BJ (cell line): ENCODE measurements at regions not wholly inside any gene's neighbourhood (a gene's known extent, or its start where the extent isn't known, plus 50 kb on each side); places are given as distances from the start of the nearest gene placed in this dataset.

Experiments
- CTCF ChIA-PET: fragments of 350-600 bp; formaldehyde crosslinking; extraction: SDS; loops from one replicate; lab custom pipeline; 2021; ENCODE audit warnings: antibody characterized with exemption, inconsistent platforms; lab: Yijun Ruan, JAX
- POLR2A ChIA-PET: fragments of 300-600 bp; sonication (Branson Sonifier 250); formaldehyde crosslinking; extraction: SDS; loops from one replicate; lab custom pipeline; 2021; ENCODE audit warnings: antibody characterized with exemption; lab: Charles Lee
- DNase-seq: peaks from one replicate; pipeline ENCODE4 v3.0.0-alpha.2; 2011; ENCODE audit warnings: low read depth
- H3K27me3 ChIP-seq: 2 replicates; pipeline ENCODE4 v1.6.0; 2011; ENCODE audit warnings: low read length; ENCODE audit not compliant: control insufficient read depth, insufficient read depth
- H3K36me3 ChIP-seq: 2 replicates; pipeline ENCODE4 v1.5.1; 2011; ENCODE audit warnings: low read length; ENCODE audit not compliant: control insufficient read depth, insufficient read depth
- H3K4me3 ChIP-seq: 2 replicates; pipeline ENCODE4 v1.5.1; 2011; ENCODE audit warnings: low read depth, mild to moderate bottlenecking, control low read depth, low read length
- TF ChIP-seq, protein P1 (sequence below): IDR thresholded peaks from 2 replicates; pipeline ENCODE4 v1.5.1; 2011; ENCODE audit warnings: low read depth, mild to moderate bottlenecking, control low read depth, inconsistent platforms, low read length, moderate library complexity; ENCODE audit not compliant: insufficient read depth

DNA sequence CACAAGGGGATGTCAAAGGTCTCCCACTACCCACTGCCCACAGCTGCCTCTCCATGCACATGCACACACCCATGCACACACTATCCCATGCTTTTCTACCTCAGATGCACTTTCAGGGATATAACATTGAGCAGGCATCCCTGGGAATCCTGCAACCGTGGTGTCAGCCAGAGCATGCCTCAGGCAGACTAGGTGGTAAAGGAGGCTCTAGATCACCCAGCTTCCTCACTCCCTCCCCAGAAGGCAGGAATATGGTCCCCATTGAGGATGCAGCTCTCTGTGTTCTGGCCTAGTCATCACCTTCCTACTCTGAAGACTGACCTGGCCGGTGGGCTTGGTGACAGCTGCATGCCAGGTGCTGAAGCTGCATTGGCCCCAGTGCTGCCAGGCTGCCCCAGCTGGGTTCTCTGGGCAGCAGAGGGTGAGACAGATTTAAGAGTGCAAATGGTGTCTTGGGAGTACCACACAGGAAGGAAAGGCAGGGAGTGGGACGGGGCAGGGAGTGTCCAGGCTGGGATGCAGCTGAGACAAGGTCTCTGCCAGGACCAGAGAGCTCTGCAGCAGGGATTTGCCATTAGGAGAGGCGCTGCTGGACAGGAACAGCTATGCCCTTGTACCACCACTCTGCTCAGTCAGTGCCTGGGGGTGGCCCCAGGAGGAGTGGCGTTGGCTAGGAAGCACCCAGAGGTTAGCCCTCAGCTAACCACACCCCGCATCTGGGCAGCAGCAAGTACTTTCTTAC is 53.4 kb upstream of the GDF10 start:
- Histone ChIP-seq H3K36me3 (no peaks in the 10 kb centered on the region), H3K4me3 (no peak overlapping the region), H3K27me3 (peaks cover 3% of the 10 kb centered on the region; the same call in 1 of the 2 replicates)
- TF ChIP-seq, protein P1, sequence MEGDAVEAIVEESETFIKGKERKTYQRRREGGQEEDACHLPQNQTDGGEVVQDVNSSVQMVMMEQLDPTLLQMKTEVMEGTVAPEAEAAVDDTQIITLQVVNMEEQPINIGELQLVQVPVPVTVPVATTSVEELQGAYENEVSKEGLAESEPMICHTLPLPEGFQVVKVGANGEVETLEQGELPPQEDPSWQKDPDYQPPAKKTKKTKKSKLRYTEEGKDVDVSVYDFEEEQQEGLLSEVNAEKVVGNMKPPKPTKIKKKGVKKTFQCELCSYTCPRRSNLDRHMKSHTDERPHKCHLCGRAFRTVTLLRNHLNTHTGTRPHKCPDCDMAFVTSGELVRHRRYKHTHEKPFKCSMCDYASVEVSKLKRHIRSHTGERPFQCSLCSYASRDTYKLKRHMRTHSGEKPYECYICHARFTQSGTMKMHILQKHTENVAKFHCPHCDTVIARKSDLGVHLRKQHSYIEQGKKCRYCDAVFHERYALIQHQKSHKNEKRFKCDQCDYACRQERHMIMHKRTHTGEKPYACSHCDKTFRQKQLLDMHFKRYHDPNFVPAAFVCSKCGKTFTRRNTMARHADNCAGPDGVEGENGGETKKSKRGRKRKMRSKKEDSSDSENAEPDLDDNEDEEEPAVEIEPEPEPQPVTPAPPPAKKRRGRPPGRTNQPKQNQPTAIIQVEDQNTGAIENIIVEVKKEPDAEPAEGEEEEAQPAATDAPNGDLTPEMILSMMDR, result no peak
- ChIA-PET CTCF (no interaction called here), POLR2A (no interaction called here)
- no peak for DNase-seq

DNA sequence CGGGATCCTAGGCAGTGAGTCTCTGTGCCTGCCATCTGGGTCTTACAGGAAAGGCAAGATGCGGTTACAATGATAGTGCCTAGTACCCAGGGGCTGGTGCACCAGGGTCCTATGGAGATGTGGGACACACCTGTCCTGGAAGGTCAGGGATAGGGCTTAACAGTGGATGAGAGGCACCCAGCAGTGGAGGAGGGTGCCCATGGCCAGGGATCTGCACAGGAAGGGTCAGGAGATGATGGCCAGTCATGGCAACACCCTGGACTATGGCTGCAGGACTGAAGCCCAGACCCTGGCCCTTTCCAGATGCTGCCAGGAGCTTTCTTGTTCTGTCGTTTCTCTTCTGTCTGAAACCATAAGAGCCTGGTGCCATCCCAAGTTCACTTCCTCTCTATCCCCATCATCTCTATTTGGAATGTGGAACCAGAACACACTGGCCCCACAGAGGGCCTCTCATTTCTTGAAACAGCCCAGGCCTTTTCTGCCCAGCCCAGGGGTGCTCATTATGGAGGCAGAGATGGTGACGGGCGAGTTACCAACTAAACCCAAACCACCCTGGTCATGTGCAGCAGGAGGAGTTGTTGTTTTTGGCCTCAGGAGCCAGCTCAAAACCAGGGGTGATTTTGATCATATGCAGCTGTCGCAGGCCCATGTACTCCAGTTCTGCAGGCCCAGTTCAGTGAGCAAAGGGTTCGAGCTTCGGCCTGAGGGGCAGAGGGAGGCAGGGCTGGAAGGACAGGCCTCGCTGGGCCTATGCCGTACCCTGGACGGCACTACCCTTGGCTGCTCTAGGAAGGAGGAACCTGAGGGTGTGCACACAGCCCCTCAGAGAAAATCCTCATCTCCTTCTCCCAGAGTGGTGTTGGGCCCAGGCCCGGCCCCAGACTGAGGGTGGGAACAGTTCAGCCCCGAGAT is 52.6 kb upstream of the GDF10 start:
- H3K4me3 ChIP-seq, result no peak overlapping the region
- no peak for DNase-seq
- TF ChIP-seq, protein P1, result no peak
- H3K27me3 ChIP-seq, result peaks cover 3% of the 10 kb centered on the region; the same call in 1 of the 2 replicates
- no peaks in the 10 kb centered on the region for H3K36me3 ChIP-seq
- ChIA-PET POLR2A (no interaction called here), CTCF (no interaction called here)

DNA sequence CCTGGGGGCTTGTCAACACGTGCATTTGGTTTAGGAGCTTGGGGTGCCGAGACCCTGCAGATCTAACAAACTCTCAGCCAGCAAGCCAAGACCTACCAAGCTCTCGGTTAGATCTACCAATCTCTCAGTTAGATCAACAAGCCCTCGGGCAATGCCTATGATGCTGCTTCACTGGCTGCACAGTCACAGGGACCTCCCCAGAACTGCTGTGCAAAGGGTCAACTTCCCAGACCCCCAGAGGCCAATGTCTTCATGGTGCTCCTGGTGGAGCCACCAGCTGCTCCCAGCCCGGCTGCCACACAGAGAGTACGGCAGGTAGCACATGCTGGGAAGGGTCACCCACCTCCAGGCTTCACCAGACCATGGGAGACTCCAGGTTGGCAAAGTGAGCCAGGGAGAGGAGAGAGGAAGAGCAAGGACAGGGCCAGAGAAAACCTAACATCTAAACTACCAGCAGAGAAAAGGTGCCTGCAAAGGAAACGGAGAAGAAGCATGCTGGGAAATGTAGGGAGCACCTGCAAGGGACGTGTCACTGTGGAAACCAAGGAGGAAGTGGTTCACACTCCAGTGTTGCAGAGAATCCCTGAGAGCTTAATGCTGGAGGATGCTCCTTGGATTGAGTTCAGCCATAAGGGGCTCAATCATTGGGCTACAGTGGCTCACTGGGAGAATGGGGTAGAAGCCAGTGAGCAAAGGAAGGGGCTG is 51.5 kb upstream of the GDF10 start:
- H3K27me3 ChIP-seq, result peaks cover 3% of the 10 kb centered on the region; the same call in 1 of the 2 replicates
- no peak for DNase-seq
- no peak overlapping the region for H3K4me3 ChIP-seq
- no peaks in the 10 kb centered on the region for H3K36me3 ChIP-seq
- TF ChIP-seq, protein P1, result no peak
- ChIA-PET POLR2A (no interaction called here), CTCF (interaction anchor here (0.7 kb wide), 1 partner anchor 14 kb away, joined by 3 read pairs; no protein-coding TSS in a partner anchor)

DNA sequence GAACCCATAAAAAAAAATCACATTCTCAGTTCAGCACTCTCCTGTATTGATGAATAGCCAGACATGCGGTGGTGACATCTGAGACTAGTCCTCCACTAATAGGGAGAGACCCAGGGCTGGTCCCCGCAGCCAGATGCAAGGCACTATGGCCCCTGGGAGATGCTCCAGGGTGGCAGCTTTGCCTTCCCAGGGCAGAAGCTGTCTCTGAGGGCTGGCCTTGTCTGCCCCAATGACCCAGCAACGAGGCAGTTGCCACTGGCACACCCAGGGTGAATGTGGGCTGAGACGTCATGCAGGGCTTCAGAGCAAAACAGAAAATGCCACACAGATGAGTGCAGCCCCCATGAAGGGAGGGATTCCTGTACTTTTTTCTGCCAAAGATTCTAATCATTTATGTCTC is 50.1 kb upstream of the GDF10 start:
- Histone ChIP-seq H3K4me3 (no peak overlapping the region), H3K36me3 (no peaks in the 10 kb centered on the region), H3K27me3 (peaks cover 3% of the 10 kb centered on the region; the same call in 1 of the 2 replicates)
- no peak for DNase-seq
- TF ChIP-seq, protein P1, result no peak
- CTCF ChIA-PET, result interaction anchor here (1.0 kb wide), 1 partner anchor 226 kb away, joined by 3 read pairs; no protein-coding TSS in a partner anchor
- POLR2A ChIA-PET, result no interaction called here
